ENCODE measurements at regions not wholly inside any gene's neighbourhood (a gene's known extent, or its start where the extent isn't known, plus 50 kb on each side); places are given as distances from the start of the nearest gene placed in this dataset.

- H3K27ac ChIP-seq, result no peak overlapping the region
- no peak overlapping the region for H3K4me2 ChIP-seq
- H3K4me3 ChIP-seq (IDR thresholded peaks at IDR 0.05; ENCODE audit: insufficient read depth, low read depth, low read length), result no peak overlapping the region
- TF ChIP-seq, protein P1, sequence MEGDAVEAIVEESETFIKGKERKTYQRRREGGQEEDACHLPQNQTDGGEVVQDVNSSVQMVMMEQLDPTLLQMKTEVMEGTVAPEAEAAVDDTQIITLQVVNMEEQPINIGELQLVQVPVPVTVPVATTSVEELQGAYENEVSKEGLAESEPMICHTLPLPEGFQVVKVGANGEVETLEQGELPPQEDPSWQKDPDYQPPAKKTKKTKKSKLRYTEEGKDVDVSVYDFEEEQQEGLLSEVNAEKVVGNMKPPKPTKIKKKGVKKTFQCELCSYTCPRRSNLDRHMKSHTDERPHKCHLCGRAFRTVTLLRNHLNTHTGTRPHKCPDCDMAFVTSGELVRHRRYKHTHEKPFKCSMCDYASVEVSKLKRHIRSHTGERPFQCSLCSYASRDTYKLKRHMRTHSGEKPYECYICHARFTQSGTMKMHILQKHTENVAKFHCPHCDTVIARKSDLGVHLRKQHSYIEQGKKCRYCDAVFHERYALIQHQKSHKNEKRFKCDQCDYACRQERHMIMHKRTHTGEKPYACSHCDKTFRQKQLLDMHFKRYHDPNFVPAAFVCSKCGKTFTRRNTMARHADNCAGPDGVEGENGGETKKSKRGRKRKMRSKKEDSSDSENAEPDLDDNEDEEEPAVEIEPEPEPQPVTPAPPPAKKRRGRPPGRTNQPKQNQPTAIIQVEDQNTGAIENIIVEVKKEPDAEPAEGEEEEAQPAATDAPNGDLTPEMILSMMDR (conservative IDR thresholded peaks at IDR 0.05; ENCODE audit: low read depth, low read length), result no peak
- no peaks in the 10 kb centered on the region for H4K20me1 ChIP-seq (ENCODE audit: insufficient read depth)
- H3K79me2 ChIP-seq (ENCODE audit: insufficient read depth, low read depth), result no peaks in the 10 kb centered on the region
- no peaks in the 10 kb centered on the region for H3K36me3 ChIP-seq (ENCODE audit: insufficient read depth)
- no peaks in the 10 kb centered on the region for H3K27me3 ChIP-seq (ENCODE audit: insufficient read depth, low read depth)
- no peak overlapping the region for H2AFZ ChIP-seq (ENCODE audit: low read depth)
- H3K9ac ChIP-seq, result no peak overlapping the region
- no peaks in the 10 kb centered on the region for H3K4me1 ChIP-seq (ENCODE audit: low read depth, poor library complexity, severe bottlenecking)
These were observed 110.7 kb upstream of the EPHA3 start for GRCh38 chr3:88996691-88997090.

DNA sequence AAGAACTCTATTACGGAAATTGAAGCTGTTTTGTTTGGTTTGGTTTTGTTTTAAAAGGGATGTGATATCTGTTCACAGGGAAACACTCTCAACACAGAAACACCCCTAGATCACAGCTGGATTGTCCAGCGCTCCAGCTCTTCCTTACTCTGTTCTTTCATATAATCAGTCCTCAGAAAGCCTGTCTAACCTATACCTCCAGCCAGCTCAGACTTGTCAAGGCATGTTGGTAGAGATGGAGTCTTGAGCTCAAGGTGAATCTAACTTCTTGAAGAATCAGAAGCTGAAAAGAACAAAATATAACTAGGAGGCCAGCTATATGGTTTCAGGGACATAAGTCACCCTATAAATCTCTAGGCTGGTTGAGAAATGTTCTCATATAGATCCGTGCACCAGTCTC is 110.2 kb upstream of the EPHA3 start:
- Histone ChIP-seq H3K9ac (no peak overlapping the region), H3K27me3 (ENCODE audit: insufficient read depth, low read depth) (no peaks in the 10 kb centered on the region), H3K27ac (no peak overlapping the region), H4K20me1 (ENCODE audit: insufficient read depth) (no peaks in the 10 kb centered on the region), H3K36me3 (ENCODE audit: insufficient read depth) (no peaks in the 10 kb centered on the region), H3K79me2 (ENCODE audit: insufficient read depth, low read depth) (no peaks in the 10 kb centered on the region), H3K4me2 (no peak overlapping the region), H3K4me1 (ENCODE audit: low read depth, poor library complexity, severe bottlenecking) (no peaks in the 10 kb centered on the region), H3K4me3 (IDR thresholded peaks at IDR 0.05; ENCODE audit: insufficient read depth, low read depth, low read length) (no peak overlapping the region), H2AFZ (ENCODE audit: low read depth) (no peak overlapping the region)
- TF ChIP-seq, protein P1 (conservative IDR thresholded peaks at IDR 0.05; ENCODE audit: low read depth, low read length), result no peak

DNA sequence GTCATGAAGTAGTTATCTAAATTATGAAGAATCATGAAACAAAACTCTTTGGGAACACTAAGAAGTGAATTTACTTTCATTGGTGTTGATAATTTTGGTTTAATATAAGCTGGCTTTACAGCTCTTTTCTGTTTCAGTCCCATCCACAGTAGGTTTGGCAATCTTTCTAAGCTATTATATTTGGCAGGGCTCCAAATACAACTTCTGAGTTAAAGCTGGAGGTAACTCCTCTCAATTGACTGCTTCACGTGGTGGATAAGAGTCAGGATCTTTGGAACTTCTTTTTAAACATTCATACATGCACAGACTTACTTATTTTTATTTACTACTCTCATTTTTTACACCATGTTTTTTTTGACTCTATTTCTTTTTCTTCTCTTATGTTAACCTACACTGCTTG is 106.5 kb upstream of the EPHA3 start:
- H3K36me3 ChIP-seq (ENCODE audit: insufficient read depth), result no peaks in the 10 kb centered on the region
- no peaks in the 10 kb centered on the region for H3K27me3 ChIP-seq (ENCODE audit: insufficient read depth, low read depth)
- no peak overlapping the region for H3K9ac ChIP-seq
- no peak overlapping the region for H2AFZ ChIP-seq (ENCODE audit: low read depth)
- H4K20me1 ChIP-seq (ENCODE audit: insufficient read depth), result no peaks in the 10 kb centered on the region
- H3K4me2 ChIP-seq, result no peak overlapping the region
- H3K79me2 ChIP-seq (ENCODE audit: insufficient read depth, low read depth), result no peaks in the 10 kb centered on the region
- no peaks in the 10 kb centered on the region for H3K4me1 ChIP-seq (ENCODE audit: low read depth, poor library complexity, severe bottlenecking)
- no peak overlapping the region for H3K4me3 ChIP-seq (IDR thresholded peaks at IDR 0.05; ENCODE audit: insufficient read depth, low read depth, low read length)
- TF ChIP-seq, protein P1 (conservative IDR thresholded peaks at IDR 0.05; ENCODE audit: low read depth, low read length), result no peak
- H3K27ac ChIP-seq, result no peak overlapping the region

DNA sequence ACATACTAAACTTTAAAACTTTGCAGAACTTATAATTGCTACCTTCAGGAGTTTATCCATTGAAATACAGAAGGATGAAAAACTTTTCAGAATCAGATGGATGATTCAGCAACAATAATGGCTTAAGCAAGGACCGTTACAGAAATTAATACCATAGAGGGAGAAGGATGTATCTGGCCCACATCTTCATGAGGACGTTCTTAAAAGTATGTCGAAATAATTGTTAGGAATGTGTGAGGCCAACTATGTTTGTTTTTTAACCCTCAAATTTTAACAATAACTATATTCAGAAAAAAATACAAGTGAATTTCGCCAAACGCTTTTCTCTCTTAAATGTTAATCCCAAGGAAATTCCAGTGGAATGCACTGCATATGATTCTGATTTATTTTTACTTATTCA is 105.2 kb upstream of the EPHA3 start:
- Histone ChIP-seq H4K20me1 (ENCODE audit: insufficient read depth) (no peaks in the 10 kb centered on the region), H3K27ac (no peak overlapping the region), H3K27me3 (ENCODE audit: insufficient read depth, low read depth) (no peaks in the 10 kb centered on the region), H3K79me2 (ENCODE audit: insufficient read depth, low read depth) (no peaks in the 10 kb centered on the region), H3K9ac (no peak overlapping the region), H3K36me3 (ENCODE audit: insufficient read depth) (no peaks in the 10 kb centered on the region), H3K4me2 (no peak overlapping the region), H2AFZ (ENCODE audit: low read depth) (no peak overlapping the region), H3K4me1 (ENCODE audit: low read depth, poor library complexity, severe bottlenecking) (no peaks in the 10 kb centered on the region), H3K4me3 (IDR thresholded peaks at IDR 0.05; ENCODE audit: insufficient read depth, low read depth, low read length) (no peak overlapping the region)
- TF ChIP-seq, protein P1 (conservative IDR thresholded peaks at IDR 0.05; ENCODE audit: low read depth, low read length), result no peak

DNA sequence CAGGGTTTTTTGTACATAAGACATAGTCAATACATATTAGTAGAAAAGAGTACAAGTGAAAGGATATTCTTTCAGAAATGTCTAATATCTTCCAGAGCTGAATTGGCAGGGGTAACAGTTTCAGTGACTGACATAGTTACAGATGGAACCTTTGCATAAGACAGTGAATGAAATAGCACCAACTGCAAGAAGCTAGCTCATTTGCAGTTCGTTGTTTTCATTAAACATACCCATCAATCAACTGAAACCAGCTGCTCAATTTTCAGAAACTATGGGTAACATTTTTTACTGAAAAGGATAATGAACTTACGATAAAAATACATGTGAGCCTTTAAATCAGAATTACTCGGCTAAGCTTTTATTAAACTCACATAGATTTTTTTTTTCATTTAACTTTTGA is 93.9 kb upstream of the EPHA3 start:
- Histone ChIP-seq H2AFZ (ENCODE audit: low read depth) (no peak overlapping the region), H3K4me1 (ENCODE audit: low read depth, poor library complexity, severe bottlenecking) (no peaks in the 10 kb centered on the region), H3K36me3 (ENCODE audit: insufficient read depth) (no peaks in the 10 kb centered on the region), H3K27me3 (ENCODE audit: insufficient read depth, low read depth) (no peaks in the 10 kb centered on the region), H3K27ac (no peak overlapping the region), H3K9ac (no peak overlapping the region), H4K20me1 (ENCODE audit: insufficient read depth) (no peaks in the 10 kb centered on the region), H3K4me3 (IDR thresholded peaks at IDR 0.05; ENCODE audit: insufficient read depth, low read depth, low read length) (no peak overlapping the region), H3K4me2 (no peak overlapping the region), H3K79me2 (ENCODE audit: insufficient read depth, low read depth) (no peaks in the 10 kb centered on the region)
- TF ChIP-seq, protein P1 (conservative IDR thresholded peaks at IDR 0.05; ENCODE audit: low read depth, low read length), result no peak

All from KMS-11 (cell line).